Panc1 (cell line): ENCODE measurements at regions not wholly inside any gene's neighbourhood (a gene's known extent, or its start where the extent isn't known, plus 50 kb on each side); places are given as distances from the start of the nearest gene placed in this dataset.

Experiments
- CTCF ChIP-seq: fragments of 450-650 bp; IDR thresholded peaks from 2 replicates; pipeline ENCODE4 v1.5.1; 2017; ENCODE audit warnings: mild to moderate bottlenecking
- POLR2AphosphoS5 ChIP-seq: IDR thresholded peaks from 2 replicates; pipeline ENCODE4 v1.6.1; 2012; ENCODE audit warnings: mild to moderate bottlenecking, low read depth, low read length, moderate library complexity
- SIN3A ChIP-seq: IDR thresholded peaks from 2 replicates; pipeline ENCODE4 v1.6.1; 2012; ENCODE audit warnings: low read depth, mild to moderate bottlenecking, low read length, moderate library complexity, borderline replicate concordance; ENCODE audit not compliant: insufficient read depth
- TCF7L2 ChIP-seq: IDR thresholded peaks from 2 replicates; pipeline ENCODE4 v1.6.1; 2011; ENCODE audit warnings: mild to moderate bottlenecking, low read depth, low read length, inconsistent platforms

GRCh38 chr6:100944644-100945043 lies 63.5 kb upstream of the ASCC3 start:
- TF ChIP-seq CTCF (no peak), SIN3A (no peak), POLR2AphosphoS5 (no peak), TCF7L2 (no peak)
